Kidney (tissue), 13 donors: ENCODE measurements at regions not wholly inside any gene's neighbourhood (a gene's known extent, or its start where the extent isn't known, plus 50 kb on each side); places are given as distances from the start of the nearest gene placed in this dataset.

Source experiments
- DNase-seq, 5 donors: peaks; one replicate each; pipeline ENCODE4 v3.0.0-alpha.2; 2013 to 2020
- FAIRE-seq: peaks from 2 replicates; lab custom pipeline; 2012; peaks lifted over from hg19 to GRCh38; lab: Jason Lieb, UNC
- H3K27ac ChIP-seq, 2 donors: one replicate each; pipeline ENCODE4 v1.7.0; 2013; ENCODE audit warnings: low read depth in 2 of 2, low read length in 2 of 2, inconsistent platforms in 1 of 2
- H3K27me3 ChIP-seq: one replicate; pipeline ENCODE4 v1.7.1; 2013; ENCODE audit warnings: low read length, inconsistent platforms; ENCODE audit not compliant: control insufficient read depth, insufficient read depth
- H3K36me3 ChIP-seq, 3 donors: one replicate each; pipeline versions ENCODE4 v1.7.0 to v1.7.1; 2013; ENCODE audit warnings: low read length in 3 of 3, control low read depth in 1 of 3, inconsistent platforms in 1 of 3; ENCODE audit not compliant: insufficient read depth in 3 of 3, control insufficient read depth in 2 of 3
- H3K4me1 ChIP-seq, 3 donors: one replicate each; pipeline versions ENCODE4 v1.7.0 to v1.7.1; 2013; ENCODE audit warnings: low read length in 3 of 3, inconsistent platforms in 1 of 3, low read depth in 1 of 3; ENCODE audit not compliant: control insufficient read depth in 2 of 3, insufficient read depth in 2 of 3
- H3K4me3 ChIP-seq, 3 donors: one replicate each; pipeline versions ENCODE4 v1.7.0 to v1.8.1; 2013; ENCODE audit warnings: low read length in 3 of 3, control low read depth in 1 of 3, inconsistent platforms in 1 of 3
- H3K9ac ChIP-seq, 3 donors: one replicate each; pipeline versions ENCODE4 v1.7.0 to v1.7.1; 2013; ENCODE audit warnings: low read length in 3 of 3, control low read depth in 1 of 3, inconsistent platforms in 1 of 3
- H3K9me3 ChIP-seq, 3 donors: one replicate each; pipeline versions ENCODE4 v1.7.0 to v1.7.1; 2013; ENCODE audit warnings: low read length in 3 of 3, control low read depth in 1 of 3, inconsistent platforms in 1 of 3; ENCODE audit not compliant: control insufficient read depth in 2 of 3, insufficient read depth in 1 of 3
- CTCF ChIP-seq: IDR thresholded peaks from 3 replicates; pipeline ENCODE4 v1.5.1; 2012; ENCODE audit warnings: mild to moderate bottlenecking, moderate library complexity, borderline replicate concordance; ENCODE audit not compliant: insufficient read depth; ENCODE audit errors: extremely low read depth
- intact Hi-C: fragments of 100-400 bp; cut with DNase I; formaldehyde crosslinking; loops from one replicate; pipeline ENCODE4 v1.11.1; 2022
- donor health status: control.
- donor health status: control.
- donor health status: control.
- donor health status: control.
- donor health status: control.
- donor health status: DM: yes; HTN: yes; CAD: no.
- donor health status: Normal renal cell carcinoma (clear cell type).

DNA sequence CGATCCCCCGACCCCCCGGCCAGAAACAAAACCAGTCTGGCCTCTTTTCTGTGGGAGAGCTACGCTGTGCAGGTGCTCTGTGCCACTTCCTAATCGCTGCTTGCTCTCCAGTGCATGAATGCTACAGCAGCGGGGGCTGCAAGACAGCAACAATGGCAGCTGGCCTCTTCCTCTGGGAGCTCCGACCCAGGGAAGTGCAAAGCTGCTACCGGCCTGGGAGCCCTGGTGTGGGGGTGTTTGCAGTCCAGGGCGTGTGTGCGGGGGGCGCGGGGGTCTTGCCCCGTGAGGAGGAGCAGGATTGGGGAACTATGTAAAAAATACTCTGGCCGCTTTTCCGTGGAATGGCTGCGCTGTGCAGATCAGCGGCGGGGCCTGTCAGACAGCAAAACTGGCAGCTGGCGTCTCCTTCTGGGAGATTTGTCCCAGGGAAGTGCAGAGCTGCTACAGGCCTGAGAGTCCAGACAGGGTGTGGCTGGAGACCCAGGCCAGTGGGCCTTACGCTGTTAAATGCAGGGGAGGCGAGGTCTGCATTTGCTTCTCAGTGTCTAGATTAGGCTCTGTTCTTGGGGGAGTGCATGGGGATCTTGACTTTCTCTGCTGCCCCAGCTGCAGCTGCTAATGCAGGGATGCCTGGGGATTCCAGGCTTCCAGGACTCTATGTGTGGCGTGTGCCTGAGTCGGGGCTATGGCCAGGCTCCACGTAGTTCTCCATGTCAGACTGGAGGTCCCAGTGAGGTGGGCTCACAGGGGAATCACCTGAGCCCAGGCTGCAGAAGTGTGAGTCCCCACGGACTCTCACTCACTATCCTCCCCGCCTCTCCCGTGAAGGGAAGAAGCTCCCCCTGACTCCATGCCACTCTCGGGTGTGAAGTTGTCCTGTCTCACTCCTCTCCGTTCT, 344.5 kb downstream of the AEBP2 start:
- H3K4me1 ChIP-seq = no peaks in the 10 kb centered on the region
- TF ChIP-seq CTCF = no peak
- H3K27me3 ChIP-seq = no peaks in the 10 kb centered on the region
- H3K36me3 ChIP-seq = no peaks in the 10 kb centered on the region
- H3K9me3 ChIP-seq = no peaks in the 10 kb centered on the region
- FAIRE-seq (no peak), DNase-seq (peak in 4 of 5 donors; percentile 13 to 67 (median 28))
- H3K4me3 ChIP-seq = peak overlapping the region in 2 of 3 donors; percentile 10 to 36
- H3K9ac ChIP-seq = no peak overlapping the region
- H3K27ac ChIP-seq = no peak overlapping the region
- intact Hi-C loops = no loop called here

DNA sequence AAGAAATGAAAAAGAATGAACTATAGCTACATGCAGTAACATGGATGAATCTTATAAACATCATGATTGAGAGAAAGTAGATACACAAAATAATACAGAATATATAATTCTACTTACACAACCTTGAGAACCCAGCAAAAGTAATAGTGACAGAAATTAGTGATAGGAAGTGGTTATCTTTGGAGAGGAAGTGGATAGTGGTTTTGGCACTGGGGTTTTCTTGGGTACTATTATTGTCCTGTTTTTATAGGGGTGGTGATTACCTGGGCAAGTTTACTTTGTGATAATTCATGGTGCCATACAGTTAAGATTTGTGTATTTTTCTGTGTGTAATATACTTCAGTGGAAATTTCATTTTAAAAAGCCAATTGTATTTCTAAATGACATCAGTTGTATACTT, 352.7 kb downstream of the AEBP2 start:
- Histone ChIP-seq H3K36me3 (no peaks in the 10 kb centered on the region), H3K9ac (no peak overlapping the region), H3K27ac (no peak overlapping the region), H3K4me3 (no peak overlapping the region), H3K27me3 (no peaks in the 10 kb centered on the region), H3K9me3 (no peaks in the 10 kb centered on the region), H3K4me1 (no peaks in the 10 kb centered on the region)
- DNase-seq (no peak), FAIRE-seq (no peak)
- TF ChIP-seq CTCF = no peak
- intact Hi-C loops = no loop called here

DNA sequence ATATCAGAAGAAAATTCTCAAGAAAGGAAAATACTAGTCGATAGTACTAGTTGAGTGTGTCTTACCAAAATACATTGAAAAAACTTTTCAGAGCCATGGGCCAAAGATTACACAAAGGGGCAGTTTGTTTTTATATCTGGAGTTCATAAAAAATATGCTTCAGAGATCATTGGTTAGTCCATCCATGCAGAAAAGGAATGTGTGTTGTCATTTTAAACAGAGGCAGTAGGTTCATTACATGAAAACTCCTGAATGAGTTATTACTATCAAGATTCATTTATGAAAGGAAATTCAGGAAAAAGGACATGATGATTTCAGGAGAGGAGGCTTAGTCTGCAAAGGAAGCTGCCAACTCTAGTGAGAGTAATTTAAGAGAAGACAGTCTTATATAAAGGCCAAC, 354.8 kb downstream of the AEBP2 start:
- Histone ChIP-seq H3K4me3 (no peak overlapping the region), H3K27ac (no peak overlapping the region), H3K4me1 (no peaks in the 10 kb centered on the region), H3K36me3 (no peaks in the 10 kb centered on the region), H3K27me3 (no peaks in the 10 kb centered on the region), H3K9ac (no peak overlapping the region), H3K9me3 (no peaks in the 10 kb centered on the region)
- TF ChIP-seq CTCF = no peak
- intact Hi-C loops = no loop called here
- FAIRE-seq (no peak), DNase-seq (no peak)
